GM23248 (cell line): ENCODE measurements at regions not wholly inside any gene's neighbourhood (a gene's known extent, or its start where the extent isn't known, plus 50 kb on each side); places are given as distances from the start of the nearest gene placed in this dataset.

Source experiments
- EZH2 ChIP-seq: fragments of 200-600 bp; sonication (generic); IDR thresholded peaks from 2 replicates; pipeline ENCODE4 v1.6.1; 2018; ENCODE audit warnings: antibody characterized with exemption, mild to moderate bottlenecking; ENCODE audit not compliant: insufficient read depth, poor library complexity, severe bottlenecking
- EZH2phosphoT487 ChIP-seq: fragments of 200-600 bp; sonication (generic); IDR thresholded peaks from 2 replicates; pipeline ENCODE4 v1.6.1; 2018; ENCODE audit warnings: antibody characterized with exemption, moderate library complexity, mild to moderate bottlenecking, low read depth; ENCODE audit not compliant: insufficient read depth

- TF ChIP-seq EZH2phosphoT487 (no peak), EZH2 (no peak)
These were observed 221.9 kb downstream of the LHFPL1 start for GRCh38 chrX:112457788-112458187.
